ENCODE measurements at regions not wholly inside any gene's neighbourhood (a gene's known extent, or its start where the extent isn't known, plus 50 kb on each side); places are given as distances from the start of the nearest gene placed in this dataset.

- no peaks in the 10 kb centered on the region for H3K4me1 ChIP-seq
- TF ChIP-seq POLR2A (IDR thresholded peaks at IDR 0.05) (no peak), CTCF (IDR thresholded peaks at IDR 0.05) (no peak)
- no peaks in the 10 kb centered on the region for H3K9me3 ChIP-seq
- intact Hi-C loops (cut with DNase I; ENCODE audit: low total_unique reads), result no loop called here
- H3K4me3 ChIP-seq, result no peak overlapping the region
- no peak for DNase-seq
- no peaks in the 10 kb centered on the region for H3K27me3 ChIP-seq
- H3K36me3 ChIP-seq, result no peaks in the 10 kb centered on the region
- H3K27ac ChIP-seq, result no peak overlapping the region
Observed at GRCh38 chr10:131419797-131420196, 108.3 kb upstream of the TCERG1L start.

DNA sequence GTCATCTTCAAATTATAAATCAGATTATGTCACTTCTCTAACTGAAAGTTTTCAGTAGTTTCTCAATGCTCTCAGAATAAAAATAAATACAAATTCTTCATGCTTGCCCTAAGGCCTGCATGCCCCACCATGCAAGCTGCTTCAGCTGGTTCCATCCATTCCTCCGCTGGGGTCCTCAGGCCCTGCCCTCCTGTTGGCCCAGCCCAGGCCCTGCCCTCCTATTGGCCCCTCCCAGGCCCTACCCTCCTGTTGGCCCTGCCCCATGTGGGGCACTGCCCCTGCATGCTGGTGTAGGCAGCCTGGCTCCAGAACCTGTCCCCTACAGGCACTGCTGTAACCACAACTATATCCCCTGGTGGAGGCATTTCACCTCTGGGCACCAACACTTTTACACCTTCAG is 109.3 kb upstream of the TCERG1L start:
- H3K27me3 ChIP-seq, result no peaks in the 10 kb centered on the region
- H3K4me1 ChIP-seq, result no peaks in the 10 kb centered on the region
- H3K27ac ChIP-seq, result no peak overlapping the region
- no peak overlapping the region for H3K4me3 ChIP-seq
- intact Hi-C loops (cut with DNase I; ENCODE audit: low total_unique reads), result no loop called here
- H3K9me3 ChIP-seq, result no peaks in the 10 kb centered on the region
- TF ChIP-seq CTCF (IDR thresholded peaks at IDR 0.05) (no peak), POLR2A (IDR thresholded peaks at IDR 0.05) (no peak)
- no peak for DNase-seq
- no peaks in the 10 kb centered on the region for H3K36me3 ChIP-seq

DNA sequence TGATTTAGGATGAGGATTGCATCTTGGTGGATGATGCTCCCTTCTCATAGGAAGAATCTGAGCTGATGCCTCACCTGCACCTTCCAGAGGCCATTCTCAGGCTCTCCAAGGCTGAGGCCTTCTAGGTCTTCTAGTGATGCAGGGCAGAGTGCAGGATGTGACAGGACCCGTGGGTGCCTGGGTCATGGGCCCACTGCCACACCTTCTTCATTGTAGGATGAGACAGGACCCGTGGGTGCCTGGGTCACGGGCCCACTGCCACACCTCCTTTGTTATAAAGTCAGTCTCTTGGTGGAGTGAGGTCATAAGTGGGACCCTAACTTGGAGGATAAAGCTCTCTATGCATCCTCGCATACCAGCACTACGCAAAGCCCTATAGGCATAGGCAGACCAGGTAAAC is 109.9 kb upstream of the TCERG1L start:
- intact Hi-C loops (cut with DNase I; ENCODE audit: low total_unique reads), result no loop called here
- no peaks in the 10 kb centered on the region for H3K9me3 ChIP-seq
- no peak for TF ChIP-seq POLR2A (IDR thresholded peaks at IDR 0.05)
- TF ChIP-seq CTCF (IDR thresholded peaks at IDR 0.05), result no peak
- H3K27me3 ChIP-seq, result no peaks in the 10 kb centered on the region
- H3K27ac ChIP-seq, result no peak overlapping the region
- no peak for DNase-seq
- no peaks in the 10 kb centered on the region for H3K36me3 ChIP-seq
- no peaks in the 10 kb centered on the region for H3K4me1 ChIP-seq
- no peak overlapping the region for H3K4me3 ChIP-seq

GRCh38 chr10:131422731-131423130 is 111.2 kb upstream of the TCERG1L start:
- intact Hi-C loops (cut with DNase I; ENCODE audit: low total_unique reads), result no loop called here
- TF ChIP-seq CTCF (IDR thresholded peaks at IDR 0.05) (no peak), POLR2A (IDR thresholded peaks at IDR 0.05) (no peak)
- H3K27ac ChIP-seq, result no peak overlapping the region
- no peak overlapping the region for H3K4me3 ChIP-seq
- no peaks in the 10 kb centered on the region for H3K27me3 ChIP-seq
- no peak for DNase-seq
- H3K4me1 ChIP-seq, result no peaks in the 10 kb centered on the region
- H3K9me3 ChIP-seq, result no peaks in the 10 kb centered on the region
- H3K36me3 ChIP-seq, result no peaks in the 10 kb centered on the region

DNA sequence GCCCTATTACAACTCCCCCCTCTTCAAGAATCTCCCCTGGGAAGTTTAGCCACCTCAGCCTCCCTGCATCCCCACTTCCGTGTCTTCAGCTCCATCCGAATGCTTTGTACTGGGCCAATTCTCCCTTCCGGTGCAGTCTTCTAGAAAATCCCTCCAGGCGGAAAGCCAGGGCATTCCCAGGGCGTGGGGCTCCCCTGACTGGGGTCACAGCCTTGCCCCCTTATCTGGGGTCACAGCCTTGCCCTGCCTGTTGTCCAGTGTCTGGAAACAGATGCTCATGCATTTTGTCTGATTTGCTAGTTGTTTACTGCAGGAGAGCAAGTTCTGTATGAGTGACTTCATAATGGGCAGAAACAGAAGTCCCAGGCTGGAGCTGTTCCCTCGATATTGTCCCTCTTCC is 112.5 kb upstream of the TCERG1L start:
- no peaks in the 10 kb centered on the region for H3K4me1 ChIP-seq
- TF ChIP-seq POLR2A (IDR thresholded peaks at IDR 0.05) (no peak), CTCF (IDR thresholded peaks at IDR 0.05) (no peak)
- intact Hi-C loops (cut with DNase I; ENCODE audit: low total_unique reads), result no loop called here
- no peaks in the 10 kb centered on the region for H3K27me3 ChIP-seq
- H3K9me3 ChIP-seq, result no peaks in the 10 kb centered on the region
- no peak overlapping the region for H3K4me3 ChIP-seq
- no peaks in the 10 kb centered on the region for H3K36me3 ChIP-seq
- DNase-seq, result no peak
- no peak overlapping the region for H3K27ac ChIP-seq

Measured in uterus (tissue), 3 donors.